Right forelimb (tissue), 1 donor: ENCODE measurements at regions not wholly inside any gene's neighbourhood (a gene's known extent, or its start where the extent isn't known, plus 50 kb on each side); places are given as distances from the start of the nearest gene placed in this dataset.

Experiments used
- DNase-seq: peaks from one replicate; pipeline ENCODE4 v3.0.0-alpha.2; 2018

GRCh38 chr2:16314691-16315457 lies 350.8 kb downstream of the CYRIA start:
- DNase-seq = no peak

- DNase-seq = no peak
Observed at GRCh38 chr2:16314001-16314400, 351.6 kb downstream of the CYRIA start.

- DNase-seq = no peak
Observed at GRCh38 chr2:16313235-16313975, 352.2 kb downstream of the CYRIA start.

GRCh38 chr2:16312771-16313170 lies 352.9 kb downstream of the CYRIA start:
- DNase-seq = no peak

- DNase-seq = no peak
Observed at GRCh38 chr2:16311521-16312440, 353.9 kb downstream of the CYRIA start.

- no peak for DNase-seq
Observed at GRCh38 chr2:16308816-16309215, 356.8 kb downstream of the CYRIA start.

GRCh38 chr2:16304876-16305590 lies 360.6 kb downstream of the CYRIA start:
- no peak for DNase-seq

- DNase-seq = no peak
Observed at GRCh38 chr2:16303761-16304160, 361.9 kb downstream of the CYRIA start.

GRCh38 chr2:16303273-16303577 lies 362.4 kb downstream of the CYRIA start:
- no peak for DNase-seq

GRCh38 chr2:16302431-16303272 lies 362.3 kb downstream of the MYCN start:
- no peak for DNase-seq

- no peak for DNase-seq
Observed at GRCh38 chr2:16301961-16302360, 361.6 kb downstream of the MYCN start.

- DNase-seq = no peak
Observed at GRCh38 chr2:16298866-16299265, 358.5 kb downstream of the MYCN start.

- DNase-seq = no peak
Observed at GRCh38 chr2:16296331-16297250, 356.2 kb downstream of the MYCN start.

- no peak for DNase-seq
Observed at GRCh38 chr2:16296038-16296290, 355.6 kb downstream of the MYCN start.

GRCh38 chr2:16294791-16295190 lies 354.4 kb downstream of the MYCN start:
- no peak for DNase-seq

- DNase-seq = no peak
Observed at GRCh38 chr2:16293871-16294270, 353.5 kb downstream of the MYCN start.

GRCh38 chr2:16293398-16293797 lies 353.0 kb downstream of the MYCN start:
- DNase-seq = no peak

GRCh38 chr2:16291731-16292550 lies 351.6 kb downstream of the MYCN start:
- no peak for DNase-seq

GRCh38 chr2:16291226-16291625 lies 350.9 kb downstream of the MYCN start:
- DNase-seq = no peak
